Gastroesophageal sphincter (tissue), 4 donors: ENCODE measurements at regions not wholly inside any gene's neighbourhood (a gene's known extent, or its start where the extent isn't known, plus 50 kb on each side); places are given as distances from the start of the nearest gene placed in this dataset.

Experiments used
- ATAC-seq: fragments of 150-250 bp; one replicate; pipeline ENCODE4 v1.9.1; 2016; ENCODE audit warnings: mild to moderate bottlenecking, moderate library complexity
- H3K27ac ChIP-seq, 4 donors: fragments of 200-600 bp; sonication (generic) in 3 of 4; 1 replicate in 3 of 4; 2 replicates in 1 of 4; pipeline ENCODE4 v1.5.1; 2016 to 2019
- H3K27me3 ChIP-seq: fragments of 200-600 bp; sonication (generic); one replicate; pipeline ENCODE4 v1.5.1; 2019
- H3K36me3 ChIP-seq, 2 donors: fragments of 200-600 bp; sonication (generic); one replicate each; pipeline ENCODE4 v1.5.1; 2019; ENCODE audit warnings: control low read depth in 1 of 2
- H3K4me1 ChIP-seq, 3 donors: fragments of 200-600 bp; sonication (generic); 1 replicate in 2 of 3; 2 replicates in 1 of 3; pipeline ENCODE4 v1.5.1; 2016 to 2019; ENCODE audit warnings: control low read depth in 2 of 3
- H3K4me3 ChIP-seq, 2 donors: fragments of 200-600 bp; sonication (generic); one replicate each; pipeline ENCODE4 v1.5.1; 2019; ENCODE audit warnings: mild to moderate bottlenecking in 1 of 2, moderate library complexity in 1 of 2
- H3K9me3 ChIP-seq, 3 donors: fragments of 200-600 bp; sonication (generic); one replicate each; pipeline ENCODE4 v1.5.1; 2017 to 2019; ENCODE audit warnings: control low read depth in 2 of 3
- CTCF ChIP-seq, 4 experiments: fragments of 200-600 bp in 2 of 4; fragments of 450-650 bp in 2 of 4; sonication (generic) in 1 of 4; IDR thresholded peaks; one replicate each; pipeline ENCODE4 v1.5.1; 2017 to 2019; ENCODE audit warnings: antibody characterized with exemption in 4 of 4, mild to moderate bottlenecking in 2 of 4, moderate library complexity in 2 of 4
- EP300 ChIP-seq: sonication (generic); formaldehyde crosslinking; IDR thresholded peaks from one replicate; pipeline ENCODE4 v1.6.1; 2017; ENCODE audit warnings: antibody characterized with exemption, mild to moderate bottlenecking
- POLR2A ChIP-seq, 2 donors: fragments of 450-650 bp; IDR thresholded peaks; one replicate each; pipeline ENCODE4 v1.6.1; 2017; ENCODE audit warnings: antibody characterized with exemption in 2 of 2, mild to moderate bottlenecking in 2 of 2, moderate library complexity in 1 of 2
- POLR2AphosphoS5 ChIP-seq: sonication (generic); formaldehyde crosslinking; IDR thresholded peaks from one replicate; pipeline ENCODE4 v1.6.1; 2017; ENCODE audit warnings: antibody characterized with exemption
- WGBS, 2 donors: methylation state at CpG; one replicate each; pipeline ENCODE4 v1.1.5; 2018; ENCODE audit warnings: low coverage in 1 of 2; 5-methylcytosine and 5-hydroxymethylcytosine counted together

GRCh38 chr19:29098863-29099481, 114.0 kb downstream of the UQCRFS1 start:
- WGBS, 2 donors, result 27 to 70% methylated on average over 5 to 8 of the region's 10 CpGs
- H3K27me3 ChIP-seq, result peaks cover 9% of the 10 kb centered on the region
- peaks cover 0 to 15% (median 5%) of the 10 kb centered on the region in 3 donors for H3K4me1 ChIP-seq
- H3K27ac ChIP-seq, result peak overlapping the region in 3 of 4 donors; percentile 45 to 74 (median 61)
- H3K4me3 ChIP-seq, result no peak overlapping the region
- no peaks in the 10 kb centered on the region for H3K36me3 ChIP-seq
- ATAC-seq, result peak; percentile 97
- no peak for TF ChIP-seq CTCF (IDR thresholded peaks at IDR 0.05)
- TF ChIP-seq EP300, result no peak
- peak; percentile 69 for TF ChIP-seq POLR2AphosphoS5
- H3K9me3 ChIP-seq, result no peaks in the 10 kb centered on the region

- no peak for TF ChIP-seq EP300
- TF ChIP-seq POLR2AphosphoS5, result no peak
- no peak for TF ChIP-seq CTCF (IDR thresholded peaks at IDR 0.05)
- no peak for TF ChIP-seq POLR2A (IDR thresholded peaks at IDR 0.05)
- H3K4me3 ChIP-seq, result no peak overlapping the region
- peaks cover 9% of the 10 kb centered on the region for H3K27me3 ChIP-seq
- no peak for ATAC-seq
- no peaks in the 10 kb centered on the region for H3K36me3 ChIP-seq
- peaks cover 0 to 15% (median 5%) of the 10 kb centered on the region in 3 donors for H3K4me1 ChIP-seq
- 84 to 100% methylated on average over 1 to 3 of the region's 8 CpGs for WGBS, 2 donors
- H3K27ac ChIP-seq, result peak overlapping the region in 3 of 4 donors; percentile 45 to 74 (median 61)
- H3K9me3 ChIP-seq, result no peaks in the 10 kb centered on the region
Observed at GRCh38 chr19:29098091-29098490, 114.9 kb downstream of the UQCRFS1 start.

GRCh38 chr19:29096896-29097295, 116.1 kb downstream of the UQCRFS1 start:
- TF ChIP-seq POLR2A (IDR thresholded peaks at IDR 0.05), result no peak
- TF ChIP-seq CTCF (IDR thresholded peaks at IDR 0.05), result no peak
- no peak for TF ChIP-seq POLR2AphosphoS5
- no peak for TF ChIP-seq EP300
- WGBS, 2 donors, result 25% methylated on average over 1 of the region's 2 CpGs; no CpG with 5 or more reads in 1 of the 2 donors
- no peak overlapping the region for H3K27ac ChIP-seq
- H3K4me3 ChIP-seq, result no peak overlapping the region
- no peaks in the 10 kb centered on the region for H3K9me3 ChIP-seq
- peaks cover 0 to 15% (median 5%) of the 10 kb centered on the region in 3 donors for H3K4me1 ChIP-seq
- no peaks in the 10 kb centered on the region for H3K36me3 ChIP-seq
- H3K27me3 ChIP-seq, result peaks cover 9% of the 10 kb centered on the region
- no peak for ATAC-seq

- H3K4me3 ChIP-seq, result no peak overlapping the region
- H3K27ac ChIP-seq, result no peak overlapping the region
- 86 to 100% methylated on average over 1 to 6 of the region's 6 CpGs for WGBS, 2 donors
- TF ChIP-seq POLR2A (IDR thresholded peaks at IDR 0.05) (no peak), CTCF (IDR thresholded peaks at IDR 0.05) (no peak), POLR2AphosphoS5 (no peak), EP300 (no peak)
- no peaks in the 10 kb centered on the region for H3K36me3 ChIP-seq
- peak; percentile 18 for ATAC-seq
- peaks cover 0 to 4% (median 0%) of the 10 kb centered on the region in 3 donors for H3K4me1 ChIP-seq
- no peaks in the 10 kb centered on the region for H3K9me3 ChIP-seq
- no peaks in the 10 kb centered on the region for H3K27me3 ChIP-seq
Observed at GRCh38 chr19:29093553-29093908, 119.4 kb downstream of the UQCRFS1 start.
